ENCODE measurements at regions not wholly inside any gene's neighbourhood (a gene's known extent, or its start where the extent isn't known, plus 50 kb on each side); places are given as distances from the start of the nearest gene placed in this dataset.

DNA sequence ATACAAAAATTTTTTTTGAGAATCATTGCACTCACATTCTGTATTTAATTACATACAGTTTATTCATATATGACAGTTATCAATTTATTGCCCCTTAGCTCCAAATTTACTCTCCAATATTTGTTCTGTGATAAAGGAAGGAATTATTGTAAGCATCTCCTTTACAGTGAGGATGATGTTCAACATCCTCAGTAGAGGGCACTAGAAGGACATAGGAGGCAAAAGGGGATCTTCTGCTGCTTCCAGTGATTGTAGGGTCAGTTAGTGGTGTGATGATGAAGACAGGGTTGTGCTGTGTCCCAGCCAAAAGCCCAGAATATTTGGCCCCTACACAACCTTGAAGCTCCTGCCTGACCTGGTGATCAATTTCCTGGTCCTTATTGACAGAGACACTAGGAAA is 89.9 kb upstream of the DCBLD2 start:
- H3K4me3 Mint-ChIP-seq (ENCODE audit: unreplicated experiment), result no peak overlapping the region
- TF ChIP-seq, protein P1, sequence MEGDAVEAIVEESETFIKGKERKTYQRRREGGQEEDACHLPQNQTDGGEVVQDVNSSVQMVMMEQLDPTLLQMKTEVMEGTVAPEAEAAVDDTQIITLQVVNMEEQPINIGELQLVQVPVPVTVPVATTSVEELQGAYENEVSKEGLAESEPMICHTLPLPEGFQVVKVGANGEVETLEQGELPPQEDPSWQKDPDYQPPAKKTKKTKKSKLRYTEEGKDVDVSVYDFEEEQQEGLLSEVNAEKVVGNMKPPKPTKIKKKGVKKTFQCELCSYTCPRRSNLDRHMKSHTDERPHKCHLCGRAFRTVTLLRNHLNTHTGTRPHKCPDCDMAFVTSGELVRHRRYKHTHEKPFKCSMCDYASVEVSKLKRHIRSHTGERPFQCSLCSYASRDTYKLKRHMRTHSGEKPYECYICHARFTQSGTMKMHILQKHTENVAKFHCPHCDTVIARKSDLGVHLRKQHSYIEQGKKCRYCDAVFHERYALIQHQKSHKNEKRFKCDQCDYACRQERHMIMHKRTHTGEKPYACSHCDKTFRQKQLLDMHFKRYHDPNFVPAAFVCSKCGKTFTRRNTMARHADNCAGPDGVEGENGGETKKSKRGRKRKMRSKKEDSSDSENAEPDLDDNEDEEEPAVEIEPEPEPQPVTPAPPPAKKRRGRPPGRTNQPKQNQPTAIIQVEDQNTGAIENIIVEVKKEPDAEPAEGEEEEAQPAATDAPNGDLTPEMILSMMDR (IDR thresholded peaks at IDR 0.05; ENCODE audit: insufficient read depth in 1 of 2, low read depth in 1 of 2, low read length in 1 of 2, severe bottlenecking in 1 of 2, unreplicated experiment in 1 of 2), result peak in 1 of 2 experiments; percentile 15
- ChIA-PET POLR2A (no interaction called here), CTCF (no interaction called here)
- no peaks in the 10 kb centered on the region for H3K9me3 Mint-ChIP-seq (ENCODE audit: unreplicated experiment)
- no peaks in the 10 kb centered on the region for H3K9me3 ChIP-seq
- H3K36me3 ChIP-seq (ENCODE audit: control insufficient read depth, insufficient read depth, low read length), result no peaks in the 10 kb centered on the region
- 0 out of 2 replicates have a peak, but pooled peaks cover 3% of the 10 kb centered on the region for H3K4me1 ChIP-seq
- no peaks in the 10 kb centered on the region for H3K27me3 ChIP-seq (replicated peaks; ENCODE audit: control insufficient read depth, insufficient read depth, low read length)
- H3K4me1 Mint-ChIP-seq (ENCODE audit: low read depth, unreplicated experiment), result no peaks in the 10 kb centered on the region
- intact Hi-C loops (cut with micrococcal nuclease; ENCODE audit: unreplicated experiment), result loop anchor here (1.0 to 10.0 kb wide), 2 partner anchors 90 to 267 kb away; partner anchors contain the start of gene DCBLD2
- H3K27me3 Mint-ChIP-seq (ENCODE audit: insufficient read depth, unreplicated experiment), result no peaks in the 10 kb centered on the region
- H3K27ac Mint-ChIP-seq (ENCODE audit: unreplicated experiment), result no peak overlapping the region
- no peak overlapping the region for H3K4me3 ChIP-seq (ENCODE audit: low read depth, low read length)
- DNase-seq, result no peak
- no peaks in the 10 kb centered on the region for H3K36me3 Mint-ChIP-seq (ENCODE audit: insufficient read depth, unreplicated experiment)
- BruUV-seq (replicated peaks), result no TSS peak

DNA sequence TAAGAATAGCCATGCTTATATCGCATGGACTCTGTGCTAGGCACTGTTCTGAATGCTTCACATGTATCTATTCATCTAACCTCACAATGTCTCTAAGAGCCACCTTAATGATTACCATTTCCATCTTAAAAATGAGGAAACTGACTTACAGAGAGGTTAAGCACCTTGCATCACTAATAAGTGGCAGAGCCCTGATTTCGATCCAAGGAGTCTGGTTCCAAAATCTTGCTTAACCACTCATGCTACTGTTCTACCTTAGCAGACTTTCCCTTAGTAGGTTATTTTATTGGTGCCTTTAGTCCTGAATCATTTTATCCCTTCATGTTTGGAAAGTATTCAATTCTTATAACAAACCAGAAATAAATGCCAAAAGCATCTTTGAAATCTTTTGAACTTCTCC is 89.2 kb upstream of the DCBLD2 start:
- ChIA-PET POLR2A (no interaction called here), CTCF (no interaction called here)
- no TSS peak for BruUV-seq (replicated peaks)
- TF ChIP-seq, protein P1 (IDR thresholded peaks at IDR 0.05; ENCODE audit: insufficient read depth in 1 of 2, low read depth in 1 of 2, low read length in 1 of 2, severe bottlenecking in 1 of 2, unreplicated experiment in 1 of 2), result no peak
- intact Hi-C loops (cut with micrococcal nuclease; ENCODE audit: unreplicated experiment), result loop anchor here (1.0 to 10.0 kb wide), 2 partner anchors 89 to 266 kb away; partner anchors contain the start of gene DCBLD2
- H3K27me3 Mint-ChIP-seq (ENCODE audit: insufficient read depth, unreplicated experiment), result no peaks in the 10 kb centered on the region
- no peaks in the 10 kb centered on the region for H3K9me3 Mint-ChIP-seq (ENCODE audit: unreplicated experiment)
- H3K4me3 Mint-ChIP-seq (ENCODE audit: unreplicated experiment), result no peak overlapping the region
- no peak overlapping the region for H3K27ac Mint-ChIP-seq (ENCODE audit: unreplicated experiment)
- DNase-seq, result no peak
- no peaks in the 10 kb centered on the region for H3K36me3 Mint-ChIP-seq (ENCODE audit: insufficient read depth, unreplicated experiment)
- H3K4me1 ChIP-seq, result peaks cover 10% of the 10 kb centered on the region
- no peaks in the 10 kb centered on the region for H3K36me3 ChIP-seq (ENCODE audit: control insufficient read depth, insufficient read depth, low read length)
- peaks cover 7% of the 10 kb centered on the region for H3K4me1 Mint-ChIP-seq (ENCODE audit: low read depth, unreplicated experiment)
- no peaks in the 10 kb centered on the region for H3K9me3 ChIP-seq
- no peak overlapping the region for H3K4me3 ChIP-seq (ENCODE audit: low read depth, low read length)
- no peaks in the 10 kb centered on the region for H3K27me3 ChIP-seq (replicated peaks; ENCODE audit: control insufficient read depth, insufficient read depth, low read length)

DNA sequence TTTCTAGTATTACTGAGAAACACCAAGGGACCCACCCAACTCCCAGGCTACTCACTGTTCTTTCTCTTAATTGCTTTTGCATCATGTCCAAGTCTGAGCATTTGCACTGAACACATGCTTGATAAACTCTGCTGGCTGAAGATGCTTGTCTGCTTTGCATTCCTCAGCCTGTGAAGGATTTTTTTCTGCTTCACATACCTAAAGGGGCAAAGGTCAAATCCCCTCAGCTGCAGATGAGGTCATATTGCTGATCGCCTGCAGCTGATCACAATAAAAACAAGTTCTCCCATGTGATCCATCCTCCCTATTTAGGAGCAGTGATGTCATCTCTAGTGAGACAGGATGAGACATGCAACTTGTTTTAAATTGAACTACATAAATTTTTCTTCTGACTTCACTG is 84.6 kb upstream of the DCBLD2 start:
- peak overlapping the region; percentile 81 for H3K27ac Mint-ChIP-seq (ENCODE audit: unreplicated experiment)
- no peak overlapping the region for H3K4me3 ChIP-seq (ENCODE audit: low read depth, low read length)
- ChIA-PET POLR2A (no interaction called here), CTCF (no interaction called here)
- H3K36me3 ChIP-seq (ENCODE audit: control insufficient read depth, insufficient read depth, low read length), result no peaks in the 10 kb centered on the region
- H3K4me3 Mint-ChIP-seq (ENCODE audit: unreplicated experiment), result no peak overlapping the region
- intact Hi-C loops (cut with micrococcal nuclease; ENCODE audit: unreplicated experiment), result no loop called here
- H3K36me3 Mint-ChIP-seq (ENCODE audit: insufficient read depth, unreplicated experiment), result no peaks in the 10 kb centered on the region
- peaks cover 7% of the 10 kb centered on the region for H3K4me1 Mint-ChIP-seq (ENCODE audit: low read depth, unreplicated experiment)
- no peaks in the 10 kb centered on the region for H3K9me3 ChIP-seq
- H3K27me3 ChIP-seq (replicated peaks; ENCODE audit: control insufficient read depth, insufficient read depth, low read length), result no peaks in the 10 kb centered on the region
- peaks cover 14% of the 10 kb centered on the region for H3K4me1 ChIP-seq
- TF ChIP-seq, protein P1 (IDR thresholded peaks at IDR 0.05; ENCODE audit: insufficient read depth in 1 of 2, low read depth in 1 of 2, low read length in 1 of 2, severe bottlenecking in 1 of 2, unreplicated experiment in 1 of 2), result no peak
- H3K27me3 Mint-ChIP-seq (ENCODE audit: insufficient read depth, unreplicated experiment), result no peaks in the 10 kb centered on the region
- no TSS peak for BruUV-seq (replicated peaks)
- DNase-seq, result peak; percentile 65 to 68
- no peaks in the 10 kb centered on the region for H3K9me3 Mint-ChIP-seq (ENCODE audit: unreplicated experiment)

Measured in Caco-2 (cell line).